Stimulated activated CD4-positive, alpha-beta T cell treated with anti-CD3 and anti-CD28 coated beads, Interleukin-12 subunit alpha, Interleukin-12 subunit beta, amount 100 ng/mL, for 48 hours (primary cell): ENCODE measurements at regions not wholly inside any gene's neighbourhood (a gene's known extent, or its start where the extent isn't known, plus 50 kb on each side); places are given as distances from the start of the nearest gene placed in this dataset.
A peak's percentile ranks its signal among the peaks of the same experiment; 100 is the strongest.

ENCODE experiments used
- DNase-seq, 3 donors: peaks; one replicate each; pipeline ENCODE4 v3.0.0-alpha.2; 2020; ENCODE audit warnings: low read depth in 2 of 3, low spot score in 1 of 3

DNA sequence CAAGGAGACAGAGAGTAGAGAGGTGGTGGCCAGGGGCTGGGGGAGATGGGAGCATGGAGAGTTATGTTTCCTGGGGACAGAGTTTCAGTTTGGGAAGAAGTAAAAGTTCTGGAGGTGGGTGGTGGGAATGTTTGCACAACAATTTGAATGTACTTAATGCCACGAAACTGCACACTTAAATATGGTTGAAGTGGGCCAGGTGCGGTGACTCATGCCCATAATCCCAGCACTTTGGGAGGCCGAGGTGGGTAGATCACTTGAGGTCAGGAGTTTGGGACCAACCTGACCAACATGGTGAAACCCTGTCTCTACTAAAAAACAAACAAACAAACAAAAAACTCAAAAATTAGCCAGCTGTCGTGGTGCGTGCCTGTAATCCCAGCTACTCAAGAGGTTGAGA is 137.2 kb downstream of the PFKFB3 start:
- DNase-seq: no peak

DNA sequence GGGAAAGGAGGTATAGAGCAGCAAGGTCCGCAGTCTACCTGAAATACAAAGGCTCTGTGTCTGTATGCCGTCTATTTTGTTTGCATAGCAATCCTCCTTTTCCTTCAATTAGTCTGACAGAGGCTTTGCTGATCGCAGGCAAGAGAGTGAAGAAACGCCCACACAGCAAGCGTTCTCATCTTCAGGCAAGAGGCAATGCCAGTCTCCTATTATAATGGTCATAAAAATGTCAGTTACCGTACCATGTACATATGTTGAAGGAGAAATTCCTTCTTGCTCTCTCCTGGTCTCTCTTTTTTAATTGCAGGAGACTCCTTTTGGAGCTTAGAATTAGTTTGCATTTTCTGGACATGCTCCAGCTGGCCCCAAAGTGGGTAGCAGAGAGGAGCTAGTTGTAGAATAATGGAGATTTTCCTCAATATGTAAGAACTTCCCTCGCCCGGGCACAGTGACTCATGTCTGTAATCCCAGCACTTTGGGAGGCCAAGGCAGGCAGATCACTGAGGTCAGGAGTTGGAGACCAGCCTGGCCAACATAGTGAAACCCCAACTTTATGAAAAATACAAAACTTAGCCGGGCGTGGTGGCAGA is 139.5 kb downstream of the PFKFB3 start:
- no peak for DNase-seq

DNA sequence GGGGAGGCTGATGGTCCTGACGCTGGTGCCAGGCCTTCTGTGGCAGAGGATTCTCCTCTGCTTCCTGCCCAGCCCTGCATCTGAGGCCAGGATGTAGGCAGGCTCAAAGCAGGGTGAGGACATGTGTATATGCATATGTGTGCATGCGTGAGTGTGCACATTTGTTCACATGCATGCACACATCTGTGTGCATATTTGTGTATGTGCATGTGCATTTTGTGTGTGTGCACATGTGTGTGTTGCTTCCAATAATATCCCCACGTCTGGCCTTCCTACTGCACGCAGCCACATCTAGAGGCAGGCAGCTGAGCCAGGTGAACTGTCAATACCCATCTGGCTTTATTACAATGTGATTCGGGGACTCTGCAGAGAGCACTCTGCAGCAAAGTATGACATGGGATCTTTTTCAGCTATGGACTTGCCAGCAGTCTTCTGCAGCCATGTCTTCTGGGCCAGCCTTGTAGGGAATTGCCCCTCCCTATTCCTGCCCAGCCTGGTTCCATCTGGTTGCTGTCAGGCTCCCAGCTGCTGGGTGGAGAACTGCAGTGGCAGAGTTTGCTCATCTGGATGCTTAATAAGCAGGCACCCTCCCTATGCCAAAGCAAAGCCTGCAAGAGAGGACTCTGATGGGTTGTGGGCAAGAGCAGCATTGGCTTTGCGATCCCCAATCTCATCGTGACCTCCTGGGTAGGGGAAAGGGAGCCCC is 140.7 kb downstream of the PFKFB3 start:
- no peak for DNase-seq

DNA sequence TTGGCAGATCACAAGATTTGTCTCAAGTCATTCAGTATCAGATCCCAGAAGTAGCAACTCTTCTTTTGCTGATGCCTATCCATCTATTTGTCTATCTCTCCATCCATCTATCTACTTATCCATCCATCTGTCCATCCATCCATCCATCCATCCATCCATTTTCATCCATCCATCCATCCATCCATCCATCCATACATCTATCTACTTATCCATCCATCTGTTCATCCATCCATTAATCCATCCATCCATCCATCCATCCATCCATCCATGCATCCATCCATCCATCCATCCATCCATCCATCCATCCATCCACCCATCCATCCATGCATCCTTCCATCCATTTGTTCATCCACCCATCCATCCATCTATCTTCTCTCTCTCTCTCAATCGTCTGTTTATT is 142.7 kb downstream of the PFKFB3 start:
- no peak for DNase-seq

DNA sequence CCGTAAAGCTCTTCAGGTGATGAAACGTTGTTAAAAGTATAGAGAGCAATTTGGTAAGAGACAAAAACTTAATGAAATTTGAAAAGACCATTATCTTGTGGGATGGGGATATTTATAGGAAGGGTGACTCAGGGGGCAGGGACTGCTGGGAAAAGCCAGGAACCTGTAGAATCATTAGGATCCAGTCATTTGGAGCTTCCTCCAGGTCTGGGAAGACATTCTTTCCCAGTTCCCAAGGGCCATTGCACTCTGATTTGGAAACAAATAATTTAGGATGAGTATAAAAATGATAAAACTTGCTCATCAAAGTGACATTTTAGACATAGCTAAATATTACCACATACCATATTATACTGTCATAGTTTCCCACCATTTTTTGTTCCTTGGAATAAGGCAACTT is 143.9 kb downstream of the PFKFB3 start:
- no peak for DNase-seq

DNA sequence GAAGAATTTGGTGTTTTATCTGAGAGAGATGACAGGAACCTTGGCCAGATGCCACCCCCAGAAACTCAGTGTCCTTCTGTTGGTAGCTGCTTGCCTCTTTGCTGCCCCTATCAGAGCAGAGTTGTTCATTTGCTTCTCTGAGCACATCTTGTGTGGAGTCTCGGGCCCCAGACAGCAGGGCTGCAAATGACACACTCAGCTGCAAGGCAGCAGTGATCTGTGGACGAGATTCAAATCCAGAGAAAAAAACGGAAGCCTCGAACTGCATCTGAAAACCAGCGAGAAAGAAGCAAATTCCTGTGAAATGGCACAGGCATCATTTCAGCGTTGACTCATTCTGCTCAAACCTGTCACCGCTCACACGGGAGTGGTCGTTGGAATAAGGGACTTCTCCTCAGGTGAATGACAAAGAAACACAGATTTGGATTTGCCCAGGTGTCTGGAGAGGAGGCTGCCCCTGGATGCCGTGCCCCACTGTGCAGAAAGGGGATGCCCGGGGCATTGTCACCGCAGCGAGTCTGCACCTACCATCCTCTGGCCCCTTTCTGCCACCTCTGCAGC is 144.7 kb downstream of the PFKFB3 start:
- peak; percentile 33 to 66 (median 42) for DNase-seq

DNA sequence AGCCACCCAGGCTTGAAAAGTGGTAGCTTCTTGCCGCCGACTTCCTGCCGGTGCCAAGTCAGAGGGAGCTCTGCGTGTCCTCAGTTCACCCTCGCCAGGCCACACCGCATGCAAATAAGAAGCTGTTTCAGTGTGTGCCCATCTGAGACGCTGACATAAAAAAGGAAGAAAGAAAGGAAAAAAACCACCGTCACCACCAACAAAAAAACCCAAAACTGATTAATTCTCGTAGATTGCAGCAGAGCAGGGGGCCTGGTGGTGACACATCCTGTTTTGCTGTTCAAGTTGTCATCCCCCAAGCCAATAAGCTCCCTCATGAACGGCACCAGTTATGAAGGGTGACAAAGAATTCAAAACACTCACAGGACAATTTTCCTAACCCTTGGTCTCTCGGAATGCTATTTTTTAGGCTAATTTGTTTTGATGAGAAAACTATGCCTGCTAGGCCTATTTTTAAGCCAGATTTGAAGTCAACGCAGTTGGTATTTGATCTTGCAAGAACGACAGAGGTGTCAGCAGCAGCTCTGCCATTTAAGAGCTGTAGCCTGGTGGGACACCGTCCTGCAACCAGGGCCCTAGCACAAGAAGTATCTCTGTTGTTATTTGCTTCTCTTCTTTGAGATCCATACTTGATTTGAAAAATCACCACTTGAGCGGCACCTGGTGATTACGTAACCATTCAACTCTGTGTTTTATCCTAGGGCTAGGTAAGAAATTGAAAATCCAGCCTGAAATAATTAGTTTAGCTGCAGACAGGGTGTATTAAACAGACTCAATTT is 145.6 kb downstream of the PFKFB3 start:
- DNase-seq: peak; percentile 68 to 83 (median 77)

DNA sequence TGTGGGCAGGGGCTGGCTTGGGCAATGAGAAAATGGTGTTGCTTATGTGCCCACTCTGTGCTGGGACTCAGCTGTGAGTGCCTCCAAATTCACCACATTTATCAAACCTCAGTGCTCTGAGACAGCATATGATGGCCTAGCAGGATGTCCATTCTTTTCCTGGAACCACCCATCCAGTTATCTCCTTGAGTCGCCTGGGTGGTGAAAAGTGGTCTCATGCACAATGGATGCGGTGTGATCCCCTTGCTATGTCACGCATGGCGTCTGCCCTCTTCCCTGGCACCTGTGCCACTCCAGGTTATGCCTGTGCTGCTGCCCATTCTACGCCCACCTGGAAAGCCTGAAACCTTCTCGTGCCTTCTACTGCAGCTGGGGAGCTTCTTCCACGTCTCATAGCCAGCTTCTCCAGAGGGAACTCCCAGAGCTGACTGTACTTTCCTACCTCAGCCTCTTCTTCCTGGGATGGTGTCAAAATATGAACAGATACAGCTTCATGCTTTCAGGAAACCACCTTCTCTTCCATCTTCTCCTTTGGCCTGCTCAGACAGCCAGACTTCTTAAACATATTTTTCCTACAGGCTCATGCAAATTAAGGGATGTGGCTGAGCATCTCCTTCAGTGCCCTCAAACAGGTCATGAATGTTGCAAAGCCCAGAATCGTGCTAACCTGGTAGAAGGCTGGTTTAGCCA is 147.3 kb downstream of the PFKFB3 start:
- no peak for DNase-seq

DNA sequence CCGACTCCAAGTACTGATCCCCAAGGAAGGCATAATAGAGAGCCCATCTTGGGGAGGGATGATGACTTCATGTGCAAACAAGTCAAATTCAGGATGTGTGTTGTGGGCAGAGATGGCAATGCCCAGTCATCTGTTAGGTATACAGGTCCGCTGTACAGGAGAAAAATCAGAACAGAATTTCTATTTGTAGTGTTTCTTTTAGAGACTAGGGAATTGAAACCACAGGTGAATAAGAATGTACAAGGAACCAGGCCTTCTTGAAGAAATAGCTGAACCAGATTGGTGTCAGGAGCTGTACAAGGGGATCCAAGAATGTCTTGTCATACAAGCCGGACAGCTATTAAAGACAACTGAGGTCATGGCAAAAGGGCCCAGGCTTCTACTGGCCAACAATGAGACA is 147.9 kb downstream of the PFKFB3 start:
- no peak for DNase-seq

DNA sequence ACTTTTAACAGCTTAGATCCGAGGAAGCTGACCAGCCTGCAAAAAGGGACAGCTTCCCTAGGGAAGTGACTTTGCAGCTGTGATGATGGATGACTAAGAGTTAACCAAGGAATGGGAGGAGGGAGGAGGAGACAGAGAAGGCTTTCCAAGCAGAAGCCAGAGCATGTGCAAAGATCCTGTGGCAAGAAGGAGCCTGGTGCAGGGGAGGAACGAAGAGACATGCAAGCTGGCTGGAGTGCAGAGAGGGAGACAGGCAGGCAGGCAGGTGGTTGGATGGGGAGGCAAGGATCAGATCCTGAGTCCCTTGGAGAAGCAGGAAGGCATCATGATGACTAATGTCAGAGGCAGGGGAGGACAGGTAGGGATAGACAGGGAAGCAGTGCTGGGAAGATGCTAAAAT is 148.8 kb downstream of the PFKFB3 start:
- no peak for DNase-seq

DNA sequence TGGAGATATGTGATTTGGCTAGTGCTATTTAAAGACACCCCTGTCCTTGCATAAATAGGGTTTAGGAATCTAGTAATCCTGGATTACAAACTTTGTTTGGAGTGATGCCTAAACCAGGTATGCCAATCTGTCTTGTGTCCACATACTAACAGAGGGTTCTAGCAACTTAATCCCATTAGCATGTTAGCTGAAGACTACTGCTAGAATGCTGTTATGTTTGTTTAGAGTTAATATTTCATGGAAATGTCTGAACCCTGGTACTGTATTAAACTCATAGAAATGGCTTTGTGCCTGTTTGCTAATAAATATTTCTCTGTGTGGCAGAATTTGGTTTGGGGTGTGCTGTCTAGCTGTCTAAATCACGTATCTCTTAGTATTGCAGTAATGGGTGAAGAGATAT is 150.8 kb downstream of the PFKFB3 start:
- no peak for DNase-seq

DNA sequence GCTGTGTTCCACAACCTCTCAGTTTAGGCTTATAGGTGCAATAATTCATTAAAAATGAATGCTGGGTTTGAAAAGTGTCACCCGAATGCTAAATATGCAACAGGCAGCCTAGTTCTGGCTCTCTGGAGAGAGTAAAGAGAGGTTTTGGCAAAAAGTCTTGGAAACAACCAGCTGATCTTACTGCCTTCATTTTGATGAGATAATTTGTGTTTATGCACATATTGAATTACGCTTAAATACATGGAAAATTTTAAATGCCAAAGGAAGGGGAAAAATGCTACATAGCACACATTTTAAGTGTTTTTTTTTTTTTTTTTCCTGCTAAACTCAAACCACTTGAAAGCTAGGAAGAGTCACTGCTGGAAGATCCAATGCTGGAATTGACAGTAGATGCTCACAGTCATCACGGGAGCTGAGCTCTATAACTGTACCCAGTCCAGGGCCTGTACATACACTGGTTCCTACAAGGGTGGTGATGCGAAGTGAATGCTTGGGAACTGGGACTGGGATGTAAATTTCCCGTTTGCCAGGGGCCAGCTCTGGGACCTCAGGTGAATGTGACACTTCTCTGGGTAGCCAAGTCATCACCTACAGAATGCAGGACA is 151.5 kb downstream of the PFKFB3 start:
- DNase-seq: no peak

DNA sequence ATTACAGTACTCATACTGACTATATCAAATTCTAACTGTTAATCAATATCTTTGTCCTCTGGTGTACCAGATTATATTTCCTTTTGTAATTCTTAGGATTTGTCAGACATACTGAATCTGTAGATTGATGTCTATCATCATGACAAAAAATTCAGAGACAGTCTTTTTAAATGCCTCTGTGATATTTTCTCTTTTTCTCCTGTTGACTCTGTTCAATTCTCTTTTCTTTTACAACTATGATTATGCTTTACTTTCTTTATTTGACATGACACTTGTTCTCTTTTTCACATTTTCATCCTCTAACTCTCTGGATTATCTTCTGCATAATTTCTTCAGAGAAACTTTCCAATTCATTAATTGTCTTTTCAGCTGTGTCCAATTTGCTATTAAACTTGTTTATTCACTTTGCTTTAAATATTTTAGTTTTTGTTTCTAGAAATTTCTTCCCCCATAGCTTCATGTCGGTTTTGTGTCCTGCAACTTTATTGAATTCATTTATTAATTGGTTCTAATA is 153.6 kb downstream of the PFKFB3 start:
- DNase-seq: no peak

DNA sequence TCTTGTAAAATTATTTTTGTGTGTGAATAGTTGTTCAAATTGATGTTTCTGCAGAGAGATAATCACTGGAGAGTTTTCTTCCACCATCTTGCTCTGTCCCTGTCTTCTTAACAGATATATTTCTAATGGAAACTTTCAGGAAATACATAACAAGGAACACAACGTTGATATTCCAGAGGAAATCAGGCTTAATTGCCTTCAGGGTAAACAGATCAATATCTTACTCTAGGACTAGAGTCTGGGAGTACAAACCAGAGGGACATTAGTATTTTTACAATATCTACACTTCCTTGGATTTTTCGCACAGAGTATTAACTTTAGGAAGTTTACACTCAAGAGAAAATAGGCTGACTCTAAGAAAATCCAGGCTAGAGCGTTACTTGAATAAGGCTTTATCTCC is 159.1 kb downstream of the PFKFB3 start:
- no peak for DNase-seq

DNA sequence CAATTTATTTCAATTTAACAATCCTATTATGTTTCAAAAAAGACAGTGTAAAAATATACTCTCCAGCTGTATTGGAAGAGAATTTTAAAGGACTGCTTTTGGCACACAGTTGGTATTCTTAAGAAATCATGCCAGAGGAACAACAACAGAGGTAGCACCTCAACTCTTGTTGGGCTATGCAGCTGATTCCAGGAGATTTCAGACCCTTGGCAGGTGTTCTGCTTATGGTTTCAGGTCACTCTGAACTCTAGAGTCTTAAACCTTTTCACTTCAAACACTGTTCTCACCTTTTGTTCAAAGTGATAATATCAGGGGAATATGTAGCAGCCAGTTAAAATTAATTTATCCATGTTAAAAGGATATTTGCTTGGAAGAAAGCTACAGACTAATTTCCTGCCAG is 160.1 kb downstream of the PFKFB3 start:
- DNase-seq: no peak

DNA sequence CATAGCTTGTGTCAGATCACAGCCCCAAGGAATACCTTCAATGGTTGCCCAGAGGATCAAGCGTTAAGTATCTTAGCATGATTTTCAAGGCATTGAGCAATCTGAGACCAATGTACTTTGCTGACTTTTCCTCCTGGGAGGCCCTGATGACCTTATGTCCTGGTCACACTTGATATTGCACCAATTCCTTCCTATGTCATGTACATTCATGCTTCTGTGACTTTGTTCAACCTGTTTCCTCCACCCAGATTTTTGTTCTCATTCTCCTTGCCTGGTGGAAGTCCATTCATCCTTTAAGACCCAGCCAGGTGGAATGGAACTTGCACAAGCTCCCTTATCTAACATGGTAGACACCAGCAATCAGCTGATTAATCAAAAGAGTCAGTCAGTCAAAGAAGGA is 160.8 kb downstream of the PFKFB3 start:
- DNase-seq: no peak

DNA sequence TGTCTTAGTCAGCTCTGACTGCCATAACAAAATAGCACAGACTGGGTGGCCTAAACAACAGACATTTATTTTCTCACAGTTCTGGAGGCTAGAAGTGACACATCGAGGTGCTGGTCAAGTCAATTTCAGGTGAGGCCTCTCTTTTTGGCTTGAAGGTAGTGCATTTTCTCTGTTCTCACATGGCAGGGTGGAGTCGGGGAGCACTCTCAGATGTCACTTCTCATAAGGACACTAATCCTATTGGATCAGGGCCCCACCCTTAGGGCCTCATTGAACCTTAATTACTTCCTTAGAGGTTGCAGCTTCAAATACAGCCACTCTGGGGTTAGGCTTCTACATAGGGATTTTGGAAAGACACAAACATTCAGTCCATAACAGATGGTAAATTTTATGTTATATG is 161.6 kb downstream of the PFKFB3 start:
- no peak for DNase-seq

DNA sequence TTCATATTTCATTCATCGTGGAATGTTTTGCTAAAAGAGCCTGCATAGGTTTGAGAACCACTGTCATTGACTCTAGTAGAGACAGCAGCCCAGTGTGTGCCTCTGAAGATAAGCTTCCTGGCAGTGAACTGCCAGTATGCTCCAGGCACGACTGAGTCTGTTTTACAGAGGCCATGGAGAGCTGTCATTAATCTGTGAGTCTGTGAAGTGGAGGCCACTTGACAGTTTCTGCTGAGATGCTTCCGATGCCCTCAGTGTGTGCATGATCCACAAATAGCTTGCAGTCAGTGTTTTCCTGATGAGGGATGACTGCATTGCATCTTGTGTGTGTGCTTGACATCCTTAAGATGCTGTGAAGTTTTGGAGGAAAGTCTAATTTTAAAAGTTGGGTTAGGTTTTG is 162.2 kb downstream of the PFKFB3 start:
- no peak for DNase-seq

DNA sequence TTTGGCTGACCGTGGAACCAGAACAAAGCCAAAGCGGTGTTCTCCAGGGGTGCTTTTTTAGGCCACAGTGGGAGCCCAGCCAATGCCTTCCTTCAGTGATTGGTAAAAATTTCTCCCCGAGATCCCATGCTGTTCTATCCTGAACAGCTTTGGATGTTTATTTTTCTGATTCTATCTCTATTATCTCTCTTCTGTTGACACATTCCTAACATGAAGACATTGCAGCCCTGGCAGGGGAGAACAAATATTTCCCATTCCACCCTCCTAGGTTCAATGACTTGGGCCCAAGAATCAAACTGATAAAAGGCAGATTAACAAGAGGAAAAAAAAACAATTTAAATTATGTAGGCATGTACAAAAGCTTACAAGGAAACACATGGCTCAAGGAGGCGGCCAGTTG is 162.7 kb downstream of the PFKFB3 start:
- no peak for DNase-seq
